ENCODE measurements at regions not wholly inside any gene's neighbourhood (a gene's known extent, or its start where the extent isn't known, plus 50 kb on each side); places are given as distances from the start of the nearest gene placed in this dataset.
A peak's percentile ranks its signal among the peaks of the same experiment; 100 is the strongest.

DNA sequence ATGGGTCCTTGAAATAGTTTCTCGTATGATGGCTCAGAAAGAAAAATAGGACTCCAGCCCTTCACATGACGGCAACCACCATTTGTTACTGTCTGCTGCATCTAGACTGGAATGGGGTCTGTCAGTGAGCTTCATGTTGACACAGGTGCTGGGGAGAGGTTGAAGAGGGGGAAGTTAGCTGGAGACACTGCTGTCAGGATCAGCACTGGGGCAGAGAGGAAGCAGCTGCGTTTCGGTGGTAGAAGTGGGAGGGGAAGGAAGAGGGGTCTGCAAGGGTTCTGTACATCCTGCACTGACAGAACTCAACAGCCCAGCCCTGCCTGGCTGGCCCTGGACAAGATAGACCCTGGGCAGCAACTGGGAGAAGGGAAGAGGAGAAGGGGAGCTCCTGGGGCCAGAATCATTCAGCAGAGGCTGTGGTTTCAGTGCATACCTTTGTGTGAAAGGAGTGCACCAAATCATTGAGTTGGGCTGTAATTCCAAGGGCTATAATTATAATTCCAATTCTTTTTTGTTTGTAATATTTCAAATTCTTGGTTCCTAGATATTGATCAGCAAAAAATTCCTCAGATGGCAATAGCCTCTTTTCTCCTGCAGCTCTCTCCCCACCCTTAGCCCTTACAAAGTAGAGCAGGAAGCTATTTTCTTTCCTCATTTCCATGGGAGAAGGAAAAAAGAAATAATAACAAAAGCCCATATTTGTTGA, 119.4 kb upstream of the C1GALT1C1 start:
- H3K9ac ChIP-seq = no peak overlapping the region

DNA sequence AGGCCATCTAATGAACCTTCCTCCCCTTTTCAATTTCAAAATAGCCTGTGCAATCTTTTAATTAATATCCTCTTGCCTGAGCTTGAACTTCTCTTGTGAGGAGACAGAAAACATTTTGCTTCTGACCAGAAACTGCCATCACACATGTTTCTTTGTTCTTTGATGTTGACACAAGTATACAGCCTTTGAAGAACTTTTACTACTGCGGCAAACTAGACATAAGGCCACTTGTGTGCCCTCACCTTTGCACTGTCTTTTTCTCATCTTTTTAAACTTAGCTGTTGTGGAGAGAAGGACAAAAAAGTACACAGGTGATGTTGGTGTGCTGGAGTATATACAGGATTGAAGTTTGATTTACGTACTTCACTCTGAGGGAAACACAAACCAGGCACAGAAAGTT, 116.3 kb upstream of the C1GALT1C1 start:
- H3K79me2 ChIP-seq (ENCODE audit: insufficient read depth) = no peaks in the 10 kb centered on the region
- no peaks in the 10 kb centered on the region for H3K36me3 ChIP-seq (ENCODE audit: low read depth)
- in situ Hi-C loops (cut with MboI) = no loop called here
- H2AFZ ChIP-seq = no peak overlapping the region
- no peaks in the 10 kb centered on the region for H3K9me3 ChIP-seq (ENCODE audit: low read depth)
- no peak overlapping the region for H3K4me3 ChIP-seq
- no peaks in the 10 kb centered on the region for H3K9me2 ChIP-seq (ENCODE audit: insufficient read depth)
- H3K4me2 ChIP-seq (ENCODE audit: unreplicated experiment) = no peak overlapping the region
- no peak overlapping the region for H3K9ac ChIP-seq
- no peaks in the 10 kb centered on the region for H3K27me3 ChIP-seq (replicated peaks; ENCODE audit: insufficient read depth)
- peaks cover 9% of the 10 kb centered on the region for H3F3A ChIP-seq (ENCODE audit: insufficient read depth)
- no peak overlapping the region for H3K27ac ChIP-seq
- TF ChIP-seq EZH2 (IDR thresholded peaks at IDR 0.05; ENCODE audit: insufficient read depth, poor library complexity, severe bottlenecking) (no peak), EZH2phosphoT487 (IDR thresholded peaks at IDR 0.05; ENCODE audit: insufficient read depth, low read depth) (no peak)
- no peaks in the 10 kb centered on the region for H4K20me1 ChIP-seq (ENCODE audit: insufficient read depth)
- 94 to 100% methylated on average over 1 to 2 of the region's 2 CpGs for WGBS, 2 experiments (ENCODE audit: low coverage in 1 of 2, low lambda C conversion rate in 2 of 2, missing lambda C conversion rate in 2 of 2)
- H3K4me1 ChIP-seq (ENCODE audit: insufficient read depth) = peaks cover 12% of the 10 kb centered on the region; the same call in 1 of the 2 replicates
- DNase-seq = no peak

More for the DNA sequence above, 119.4 kb upstream of the C1GALT1C1 start:
- no peaks in the 10 kb centered on the region for H3K27me3 ChIP-seq (replicated peaks; ENCODE audit: insufficient read depth)
- peaks cover 12% of the 10 kb centered on the region; the same call in 1 of the 2 replicates for H3K4me1 ChIP-seq (ENCODE audit: insufficient read depth)
- no peaks in the 10 kb centered on the region for H4K20me1 ChIP-seq (ENCODE audit: insufficient read depth)
- H3K9me2 ChIP-seq (ENCODE audit: insufficient read depth) = no peaks in the 10 kb centered on the region
- 56 to 100% methylated on average over 2 to 4 of the region's 4 CpGs for WGBS, 2 experiments (ENCODE audit: low coverage in 1 of 2, low lambda C conversion rate in 2 of 2, missing lambda C conversion rate in 2 of 2)
- TF ChIP-seq EZH2phosphoT487 (IDR thresholded peaks at IDR 0.05; ENCODE audit: insufficient read depth, low read depth) = no peak
- TF ChIP-seq EZH2 (IDR thresholded peaks at IDR 0.05; ENCODE audit: insufficient read depth, poor library complexity, severe bottlenecking) = no peak
- no peaks in the 10 kb centered on the region for H3K79me2 ChIP-seq (ENCODE audit: insufficient read depth)
- no peak overlapping the region; the same call in 1 of the 2 replicates for H2AFZ ChIP-seq
- peak overlapping the region; percentile 4 for H3K4me2 ChIP-seq (ENCODE audit: unreplicated experiment)
- H3F3A ChIP-seq (ENCODE audit: insufficient read depth) = peaks cover 9% of the 10 kb centered on the region
- H3K9me3 ChIP-seq (ENCODE audit: low read depth) = no peaks in the 10 kb centered on the region
- in situ Hi-C loops (cut with MboI) = no loop called here
- DNase-seq = no peak
- peak overlapping the region; percentile 49 for H3K27ac ChIP-seq
- H3K36me3 ChIP-seq (ENCODE audit: low read depth) = no peaks in the 10 kb centered on the region
- H3K4me3 ChIP-seq = no peak overlapping the region

DNA sequence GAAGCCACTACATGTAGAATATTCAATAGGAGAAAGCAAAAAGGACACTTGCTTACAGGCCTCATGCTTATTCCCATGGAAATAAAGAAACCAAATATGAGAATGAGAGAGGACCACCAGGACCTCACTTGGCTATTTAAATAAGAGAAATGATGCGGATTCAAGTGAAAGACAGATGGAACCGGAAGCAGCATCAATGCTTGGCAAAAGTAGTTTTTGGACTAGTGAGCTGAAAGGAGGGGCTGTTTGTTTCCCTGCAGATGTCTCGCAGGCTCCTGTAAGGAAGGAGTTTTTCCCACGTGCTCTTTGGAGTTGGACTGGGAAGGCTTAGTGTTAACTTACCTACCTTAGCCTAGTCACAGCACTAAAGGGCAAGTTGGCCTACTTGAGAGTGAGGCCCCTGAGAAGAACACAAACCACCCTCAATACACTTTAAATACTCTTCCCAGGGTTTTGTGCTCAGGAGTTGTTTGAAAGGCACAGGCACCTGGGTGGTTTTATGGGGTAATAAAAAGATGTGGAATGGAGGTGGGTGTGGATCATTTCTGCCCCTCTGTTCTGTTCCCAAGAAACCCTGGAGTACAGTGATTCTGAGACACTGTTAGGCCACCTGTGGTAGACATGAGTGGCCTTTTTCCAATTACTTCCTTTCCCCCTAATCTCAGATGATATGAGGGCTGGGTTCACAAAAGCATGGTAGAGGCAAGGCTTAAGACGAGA, 113.3 kb upstream of the C1GALT1C1 start:
- Histone ChIP-seq H3F3A (ENCODE audit: insufficient read depth) (no peaks in the 10 kb centered on the region), H4K20me1 (ENCODE audit: insufficient read depth) (no peaks in the 10 kb centered on the region), H3K4me3 (no peak overlapping the region), H2AFZ (no peak overlapping the region), H3K9me2 (ENCODE audit: insufficient read depth) (no peaks in the 10 kb centered on the region), H3K27ac (no peak overlapping the region), H3K27me3 (replicated peaks; ENCODE audit: insufficient read depth) (no peaks in the 10 kb centered on the region), H3K4me2 (ENCODE audit: unreplicated experiment) (no peak overlapping the region), H3K79me2 (ENCODE audit: insufficient read depth) (no peaks in the 10 kb centered on the region), H3K36me3 (ENCODE audit: low read depth) (no peaks in the 10 kb centered on the region), H3K9me3 (ENCODE audit: low read depth) (no peaks in the 10 kb centered on the region), H3K4me1 (ENCODE audit: insufficient read depth) (no peaks in the 10 kb centered on the region), H3K9ac (no peak overlapping the region)
- in situ Hi-C loops (cut with MboI) = no loop called here
- WGBS, 2 experiments (ENCODE audit: low coverage in 1 of 2, low lambda C conversion rate in 2 of 2, missing lambda C conversion rate in 2 of 2) = 62 to 65% methylated on average over 5 of the region's 5 CpGs
- DNase-seq = no peak
- no peak for TF ChIP-seq EZH2phosphoT487 (IDR thresholded peaks at IDR 0.05; ENCODE audit: insufficient read depth, low read depth)
- no peak for TF ChIP-seq EZH2 (IDR thresholded peaks at IDR 0.05; ENCODE audit: insufficient read depth, poor library complexity, severe bottlenecking)

GRCh38 chrX:120741452-120741851, 111.6 kb upstream of the C1GALT1C1 start:
- Histone ChIP-seq H2AFZ (no peak overlapping the region), H3F3A (ENCODE audit: insufficient read depth) (no peaks in the 10 kb centered on the region), H3K4me1 (ENCODE audit: insufficient read depth) (peaks cover 12% of the 10 kb centered on the region), H3K79me2 (ENCODE audit: insufficient read depth) (no peaks in the 10 kb centered on the region), H3K4me2 (ENCODE audit: unreplicated experiment) (no peak overlapping the region), H3K9me2 (ENCODE audit: insufficient read depth) (no peaks in the 10 kb centered on the region), H3K4me3 (no peak overlapping the region), H3K27me3 (replicated peaks; ENCODE audit: insufficient read depth) (no peaks in the 10 kb centered on the region), H3K9me3 (ENCODE audit: low read depth) (no peaks in the 10 kb centered on the region), H3K27ac (no peak overlapping the region), H3K36me3 (ENCODE audit: low read depth) (no peaks in the 10 kb centered on the region), H3K9ac (no peak overlapping the region), H4K20me1 (ENCODE audit: insufficient read depth) (no peaks in the 10 kb centered on the region)
- no peak for DNase-seq
- 94 to 98% methylated on average over 3 of the region's 3 CpGs for WGBS, 2 experiments (ENCODE audit: low coverage in 1 of 2, low lambda C conversion rate in 2 of 2, missing lambda C conversion rate in 2 of 2)
- no peak for TF ChIP-seq EZH2phosphoT487 (IDR thresholded peaks at IDR 0.05; ENCODE audit: insufficient read depth, low read depth)
- TF ChIP-seq EZH2 (IDR thresholded peaks at IDR 0.05; ENCODE audit: insufficient read depth, poor library complexity, severe bottlenecking) = no peak
- in situ Hi-C loops (cut with MboI) = no loop called here
